ENCODE measurements at regions not wholly inside any gene's neighbourhood (a gene's known extent, or its start where the extent isn't known, plus 50 kb on each side); places are given as distances from the start of the nearest gene placed in this dataset.

DNA sequence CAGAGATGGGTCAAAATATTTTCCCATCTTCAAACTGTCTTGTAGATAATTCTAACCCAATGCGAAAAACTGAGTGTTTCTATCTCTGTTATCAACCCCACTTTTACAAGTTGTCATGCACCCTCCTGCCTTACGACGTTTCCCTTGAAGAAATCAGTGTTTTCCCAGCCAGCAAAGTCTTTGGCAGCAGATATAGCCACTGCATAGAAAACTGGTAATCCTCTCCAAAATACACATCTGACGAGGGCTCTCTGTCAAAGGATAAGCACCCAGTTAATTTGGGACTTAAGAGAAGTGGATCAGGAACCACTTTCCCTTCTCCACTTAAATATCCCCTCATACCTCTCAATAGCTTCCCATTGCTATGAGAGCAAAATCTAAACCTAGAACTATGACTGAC is 351.9 kb upstream of the MIR17HG start:
- no peak for TF ChIP-seq ZNF274 (IDR thresholded peaks at IDR 0.05; ENCODE audit: low read depth, low read length)
- no peak for TF ChIP-seq YY1 (IDR thresholded peaks at IDR 0.05; ENCODE audit: insufficient read depth, insufficient read length)
- TF ChIP-seq SUZ12 (IDR thresholded peaks at IDR 0.05; ENCODE audit: extremely low read depth, insufficient read depth, insufficient read length), result no peak
